ENCODE measurements at regions not wholly inside any gene's neighbourhood (a gene's known extent, or its start where the extent isn't known, plus 50 kb on each side); places are given as distances from the start of the nearest gene placed in this dataset.

- no peaks in the 10 kb centered on the region for H3K9me3 Mint-ChIP-seq (ENCODE audit: insufficient read depth)
- H3K4me1 Mint-ChIP-seq (ENCODE audit: low read depth), result peaks cover 7% of the 10 kb centered on the region
- H3K36me3 Mint-ChIP-seq (ENCODE audit: low read depth), result no peaks in the 10 kb centered on the region
- ATAC-seq (no peak), DNase-seq (no peak)
- ChIA-PET CTCF (no interaction called here), POLR2A (no interaction called here)
- peaks cover 5% of the 10 kb centered on the region for H3K27me3 Mint-ChIP-seq (ENCODE audit: low read depth)
- no peak overlapping the region for H3K4me3 Mint-ChIP-seq
- H3K27ac Mint-ChIP-seq, result no peak overlapping the region
These were observed 209.0 kb downstream of the RGS9 start for GRCh38 chr17:65346166-65346565.

- no peak for ATAC-seq
- Mint-ChIP-seq H3K4me3 (no peak overlapping the region), H3K27me3 (ENCODE audit: low read depth) (peaks cover 5% of the 10 kb centered on the region), H3K9me3 (ENCODE audit: insufficient read depth) (no peaks in the 10 kb centered on the region), H3K27ac (no peak overlapping the region), H3K36me3 (ENCODE audit: low read depth) (no peaks in the 10 kb centered on the region), H3K4me1 (ENCODE audit: low read depth) (peaks cover 7% of the 10 kb centered on the region)
- CTCF ChIA-PET, result no interaction called here
- DNase-seq, result no peak
- POLR2A ChIA-PET, result no interaction called here
These were observed 208.3 kb downstream of the RGS9 start for GRCh38 chr17:65345261-65346005.

GRCh38 chr17:65340401-65340800 is 203.2 kb downstream of the RGS9 start:
- peaks cover 6% of the 10 kb centered on the region for H3K27me3 Mint-ChIP-seq (ENCODE audit: low read depth)
- H3K4me3 Mint-ChIP-seq, result no peak overlapping the region
- peaks cover 4% of the 10 kb centered on the region for H3K4me1 Mint-ChIP-seq (ENCODE audit: low read depth)
- DNase-seq, result no peak
- ATAC-seq, result no peak
- POLR2A ChIA-PET, result no interaction called here
- CTCF ChIA-PET, result no interaction called here
- peaks cover 8% of the 10 kb centered on the region for H3K9me3 Mint-ChIP-seq (ENCODE audit: insufficient read depth)
- no peaks in the 10 kb centered on the region for H3K36me3 Mint-ChIP-seq (ENCODE audit: low read depth)
- no peak overlapping the region for H3K27ac Mint-ChIP-seq

GRCh38 chr17:65334406-65334805 is 197.2 kb downstream of the RGS9 start:
- DNase-seq, result no peak
- Mint-ChIP-seq H3K4me3 (no peak overlapping the region), H3K27me3 (ENCODE audit: low read depth) (peaks cover 16% of the 10 kb centered on the region), H3K9me3 (ENCODE audit: insufficient read depth) (peaks cover 11% of the 10 kb centered on the region), H3K4me1 (ENCODE audit: low read depth) (no peaks in the 10 kb centered on the region), H3K27ac (no peak overlapping the region), H3K36me3 (ENCODE audit: low read depth) (no peaks in the 10 kb centered on the region)
- ChIA-PET CTCF (no interaction called here), POLR2A (no interaction called here)
- no peak for ATAC-seq

- H3K27me3 Mint-ChIP-seq (ENCODE audit: low read depth), result peaks cover 16% of the 10 kb centered on the region
These were observed 195.6 kb downstream of the RGS9 start for GRCh38 chr17:65332779-65333178.

GRCh38 chr17:65332375-65332774 is 195.2 kb downstream of the RGS9 start:
- POLR2A ChIA-PET, result interaction anchor here (0.5 kb wide), 1 partner anchor 1956 kb away, joined by 3 read pairs; no protein-coding TSS in a partner anchor
- Mint-ChIP-seq H3K9me3 (ENCODE audit: insufficient read depth) (peaks cover 3% of the 10 kb centered on the region), H3K36me3 (ENCODE audit: low read depth) (no peaks in the 10 kb centered on the region), H3K4me3 (no peak overlapping the region), H3K27me3 (ENCODE audit: low read depth) (peaks cover 16% of the 10 kb centered on the region), H3K4me1 (ENCODE audit: low read depth) (no peaks in the 10 kb centered on the region), H3K27ac (no peak overlapping the region)
- DNase-seq (no peak), ATAC-seq (no peak)
- CTCF ChIA-PET, result no interaction called here

More at GRCh38 chr17:65332779-65333178, 195.6 kb downstream of the RGS9 start:
- Mint-ChIP-seq H3K9me3 (ENCODE audit: insufficient read depth) (peaks cover 3% of the 10 kb centered on the region), H3K27ac (no peak overlapping the region), H3K4me3 (no peak overlapping the region), H3K36me3 (ENCODE audit: low read depth) (no peaks in the 10 kb centered on the region), H3K4me1 (ENCODE audit: low read depth) (no peaks in the 10 kb centered on the region)
- CTCF ChIA-PET, result no interaction called here
- ATAC-seq (no peak), DNase-seq (no peak)
- POLR2A ChIA-PET, result no interaction called here

GRCh38 chr17:65328567-65328966 is 191.4 kb downstream of the RGS9 start:
- no peaks in the 10 kb centered on the region for H3K4me1 Mint-ChIP-seq (ENCODE audit: low read depth)
- H3K9me3 Mint-ChIP-seq (ENCODE audit: insufficient read depth), result peaks cover 3% of the 10 kb centered on the region
- no peak for DNase-seq
- POLR2A ChIA-PET, result no interaction called here
- H3K4me3 Mint-ChIP-seq, result no peak overlapping the region
- ATAC-seq, result no peak
- H3K27me3 Mint-ChIP-seq (ENCODE audit: low read depth), result peaks cover 12% of the 10 kb centered on the region
- H3K27ac Mint-ChIP-seq, result no peak overlapping the region
- H3K36me3 Mint-ChIP-seq (ENCODE audit: low read depth), result no peaks in the 10 kb centered on the region
- CTCF ChIA-PET, result no interaction called here

- no peak for DNase-seq
- ATAC-seq, result no peak
- ChIA-PET CTCF (interaction anchor here (1.5 kb wide), 1 partner anchor 30 kb away, joined by 5 read pairs; no protein-coding TSS in a partner anchor), POLR2A (no interaction called here)
- peaks cover 1% of the 10 kb centered on the region for H3K4me1 Mint-ChIP-seq (ENCODE audit: low read depth)
- no peaks in the 10 kb centered on the region for H3K9me3 Mint-ChIP-seq (ENCODE audit: insufficient read depth)
- H3K36me3 Mint-ChIP-seq (ENCODE audit: low read depth), result no peaks in the 10 kb centered on the region
- peaks cover 8% of the 10 kb centered on the region for H3K27me3 Mint-ChIP-seq (ENCODE audit: low read depth)
- no peak overlapping the region for H3K4me3 Mint-ChIP-seq
- no peak overlapping the region for H3K27ac Mint-ChIP-seq
These were observed 187.6 kb downstream of the RGS9 start for GRCh38 chr17:65324611-65325342.

- POLR2A ChIA-PET, result no interaction called here
- Mint-ChIP-seq H3K36me3 (ENCODE audit: low read depth) (no peaks in the 10 kb centered on the region), H3K27ac (no peak overlapping the region), H3K4me3 (no peak overlapping the region), H3K9me3 (ENCODE audit: insufficient read depth) (no peaks in the 10 kb centered on the region), H3K27me3 (ENCODE audit: low read depth) (peaks cover 10% of the 10 kb centered on the region), H3K4me1 (ENCODE audit: low read depth) (peaks cover 3% of the 10 kb centered on the region)
- DNase-seq (no peak), ATAC-seq (no peak)
- CTCF ChIA-PET, result no interaction called here
These were observed 185.9 kb downstream of the RGS9 start for GRCh38 chr17:65323049-65323448.

- no peak for DNase-seq
- H3K36me3 Mint-ChIP-seq (ENCODE audit: low read depth), result no peaks in the 10 kb centered on the region
- H3K4me3 Mint-ChIP-seq, result no peak overlapping the region
- no peak overlapping the region for H3K27ac Mint-ChIP-seq
- no peaks in the 10 kb centered on the region for H3K9me3 Mint-ChIP-seq (ENCODE audit: insufficient read depth)
- ChIA-PET POLR2A (no interaction called here), CTCF (no interaction called here)
- ATAC-seq, result no peak
- H3K27me3 Mint-ChIP-seq (ENCODE audit: low read depth), result peaks cover 14% of the 10 kb centered on the region
- peaks cover 9% of the 10 kb centered on the region for H3K4me1 Mint-ChIP-seq (ENCODE audit: low read depth)
These were observed 183.7 kb downstream of the RGS9 start for GRCh38 chr17:65320820-65321219.

- H3K27me3 Mint-ChIP-seq (ENCODE audit: low read depth), result peaks cover 43% of the 10 kb centered on the region
- DNase-seq (peak; percentile 39), ATAC-seq (peak; percentile 44)
- H3K36me3 Mint-ChIP-seq (ENCODE audit: low read depth), result no peaks in the 10 kb centered on the region
- no peak overlapping the region for H3K27ac Mint-ChIP-seq
- ChIA-PET CTCF (no interaction called here), POLR2A (no interaction called here)
- H3K9me3 Mint-ChIP-seq (ENCODE audit: insufficient read depth), result no peaks in the 10 kb centered on the region
- H3K4me3 Mint-ChIP-seq, result no peak overlapping the region
- peaks cover 15% of the 10 kb centered on the region for H3K4me1 Mint-ChIP-seq (ENCODE audit: low read depth)
These were observed 177.0 kb downstream of the RGS9 start for GRCh38 chr17:65314212-65314611.

- H3K4me1 Mint-ChIP-seq (ENCODE audit: low read depth), result peaks cover 15% of the 10 kb centered on the region
- no peaks in the 10 kb centered on the region for H3K9me3 Mint-ChIP-seq (ENCODE audit: insufficient read depth)
- no peaks in the 10 kb centered on the region for H3K36me3 Mint-ChIP-seq (ENCODE audit: low read depth)
- ChIA-PET CTCF (no interaction called here), POLR2A (no interaction called here)
- peaks cover 45% of the 10 kb centered on the region for H3K27me3 Mint-ChIP-seq (ENCODE audit: low read depth)
- ATAC-seq (no peak), DNase-seq (no peak)
- no peak overlapping the region for H3K27ac Mint-ChIP-seq
- H3K4me3 Mint-ChIP-seq, result no peak overlapping the region
These were observed 175.7 kb downstream of the RGS9 start for GRCh38 chr17:65312718-65313377.
